ENCODE measurements at regions not wholly inside any gene's neighbourhood (a gene's known extent, or its start where the extent isn't known, plus 50 kb on each side); places are given as distances from the start of the nearest gene placed in this dataset.

- intact Hi-C loops (cut with DNase I) = no loop called here
- Histone ChIP-seq H3K4me3 (no peak overlapping the region), H3K9me3 (no peaks in the 10 kb centered on the region), H3K4me1 (no peaks in the 10 kb centered on the region), H3K27me3 (no peaks in the 10 kb centered on the region), H3K27ac (no peak overlapping the region), H3K36me3 (no peaks in the 10 kb centered on the region)
- no peak for DNase-seq (ENCODE audit: low spot score in 2 of 2)
- TF ChIP-seq CTCF (IDR thresholded peaks at IDR 0.05) = no peak
Measured at GRCh38 chr16:35187665-35188225, 1728.3 kb downstream of the TP53TG3F start.

- no peaks in the 10 kb centered on the region for H3K4me1 ChIP-seq
- no peaks in the 10 kb centered on the region for H3K9me3 ChIP-seq
- no peaks in the 10 kb centered on the region for H3K36me3 ChIP-seq
- intact Hi-C loops (cut with DNase I) = no loop called here
- TF ChIP-seq CTCF (IDR thresholded peaks at IDR 0.05) = no peak
- no peak for DNase-seq (ENCODE audit: low spot score in 2 of 2)
- H3K27me3 ChIP-seq = no peaks in the 10 kb centered on the region
- H3K27ac ChIP-seq = no peak overlapping the region
- no peak overlapping the region for H3K4me3 ChIP-seq
Measured at GRCh38 chr16:35188288-35189155, 1729.1 kb downstream of the TP53TG3F start.

GRCh38 chr16:35192993-35193392, 1733.6 kb downstream of the TP53TG3F start:
- no peak for TF ChIP-seq CTCF (IDR thresholded peaks at IDR 0.05)
- no peaks in the 10 kb centered on the region for H3K9me3 ChIP-seq
- H3K27me3 ChIP-seq = no peaks in the 10 kb centered on the region
- H3K4me3 ChIP-seq = no peak overlapping the region
- no peaks in the 10 kb centered on the region for H3K4me1 ChIP-seq
- no peaks in the 10 kb centered on the region for H3K36me3 ChIP-seq
- H3K27ac ChIP-seq = no peak overlapping the region
- intact Hi-C loops (cut with DNase I) = no loop called here
- no peak for DNase-seq (ENCODE audit: low spot score in 2 of 2)

DNA sequence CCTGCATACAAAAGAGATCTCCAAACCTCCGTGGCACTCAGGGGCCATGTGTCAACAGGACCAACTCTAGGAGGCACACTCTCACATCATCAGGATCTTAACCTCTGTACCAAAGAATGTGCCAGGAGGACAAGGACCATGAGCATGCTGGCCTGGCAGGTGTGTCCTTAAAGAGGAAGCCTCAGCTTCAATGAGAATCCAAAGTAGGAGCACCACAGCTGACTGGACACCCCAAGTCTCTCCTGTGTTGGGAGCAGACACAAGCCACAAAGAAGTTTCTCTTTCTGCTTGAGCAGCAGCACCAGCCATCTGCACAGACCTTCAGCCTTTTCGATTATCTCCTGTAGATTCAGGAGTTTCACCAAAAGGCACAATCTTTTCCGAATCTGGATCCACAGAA, 1734.5 kb downstream of the TP53TG3F start:
- no peak overlapping the region for H3K4me3 ChIP-seq
- H3K27me3 ChIP-seq = no peaks in the 10 kb centered on the region
- no peaks in the 10 kb centered on the region for H3K36me3 ChIP-seq
- no peak for TF ChIP-seq CTCF (IDR thresholded peaks at IDR 0.05)
- no peak for DNase-seq (ENCODE audit: low spot score in 2 of 2)
- H3K27ac ChIP-seq = no peak overlapping the region
- intact Hi-C loops (cut with DNase I) = no loop called here
- no peaks in the 10 kb centered on the region for H3K4me1 ChIP-seq
- no peaks in the 10 kb centered on the region for H3K9me3 ChIP-seq

GRCh38 chr16:35194681-35195080, 1735.3 kb downstream of the TP53TG3F start:
- no peak for TF ChIP-seq CTCF (IDR thresholded peaks at IDR 0.05)
- Histone ChIP-seq H3K27me3 (no peaks in the 10 kb centered on the region), H3K36me3 (no peaks in the 10 kb centered on the region), H3K4me1 (no peaks in the 10 kb centered on the region), H3K27ac (no peak overlapping the region), H3K9me3 (no peaks in the 10 kb centered on the region), H3K4me3 (no peak overlapping the region)
- intact Hi-C loops (cut with DNase I) = no loop called here
- DNase-seq (ENCODE audit: low spot score in 2 of 2) = no peak
